Mucosa of descending colon (tissue), 3 donors: ENCODE measurements at regions not wholly inside any gene's neighbourhood (a gene's known extent, or its start where the extent isn't known, plus 50 kb on each side); places are given as distances from the start of the nearest gene placed in this dataset.

ENCODE experiments used
- ATAC-seq: fragments of 200-7000 bp; cut with Tn5 transposase; one replicate; pipeline ENCODE4 v1.9.1; 2020; ENCODE audit warnings: mild to moderate bottlenecking, moderate library complexity
- DNase-seq, 3 donors: peaks; one replicate each; pipeline ENCODE4 v3.0.0-alpha.2; 2020
- H3K36me3 ChIP-seq: fragments of 200-600 bp; one replicate; pipeline ENCODE4 v1.8.0; 2021; ENCODE audit warnings: low read depth, mild to moderate bottlenecking
- H3K4me1 ChIP-seq: fragments of 200-600 bp; one replicate; pipeline ENCODE4 v1.8.0; 2021; ENCODE audit warnings: low read depth, mild to moderate bottlenecking
- H3K4me3 ChIP-seq: fragments of 200-600 bp; one replicate; pipeline ENCODE4 v1.8.0; 2021; ENCODE audit warnings: mild to moderate bottlenecking
- H3K9me3 ChIP-seq: fragments of 200-600 bp; one replicate; pipeline ENCODE4 v1.8.0; 2021; ENCODE audit warnings: mild to moderate bottlenecking
- intact Hi-C, 2 donors: fragments of 100-400 bp; cut with DNase I in 1 of 2; cut with micrococcal nuclease in 1 of 2; formaldehyde crosslinking; loops; one replicate each; pipeline versions ENCODE4 v1.11.0 to v1.11.1; 2022; cut with DNase I, micrococcal nuclease
- TF ChIP-seq, protein P1 (sequence below): fragments of 200-600 bp; IDR thresholded peaks from one replicate; pipeline ENCODE4 v1.8.0; 2022; ENCODE audit warnings: antibody characterized with exemption, mild to moderate bottlenecking
- donor health status: DM: no; HTN: no; CAD: no; lungs with moderate emphysema.
- donor health status: DM: no; HTN: no; CAD: no.
- donor health status: DM: no; HTN: yes; CAD: no.

DNA sequence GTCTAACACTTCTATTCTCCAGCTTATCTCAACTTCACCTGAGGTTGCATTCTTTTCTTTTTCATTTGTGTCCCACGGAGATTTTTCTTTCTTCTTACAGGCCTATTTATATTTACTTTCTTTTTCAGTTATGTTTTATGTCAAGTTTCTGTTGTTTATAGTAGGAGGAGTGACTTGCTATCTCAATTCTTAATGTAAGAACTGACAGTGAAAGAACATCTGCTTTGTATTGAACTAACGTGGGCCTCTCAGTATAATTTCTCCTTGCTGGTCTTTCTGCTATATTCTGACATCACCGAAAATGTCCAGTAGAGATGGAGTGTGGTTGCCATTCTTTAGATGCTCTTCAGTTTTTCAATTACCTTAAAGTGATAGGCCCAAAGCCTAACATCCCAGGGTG lies 521.7 kb downstream of the EPM2A start:
- no peak overlapping the region for H3K4me3 ChIP-seq
- intact Hi-C loops = loop anchor here in 1 of 2 donors (10.0 kb wide), 1 partner anchor 629 kb away; no protein-coding TSS in a partner anchor
- DNase-seq (no peak), ATAC-seq (no peak)
- no peaks in the 10 kb centered on the region for H3K4me1 ChIP-seq
- H3K9me3 ChIP-seq = no peaks in the 10 kb centered on the region
- no peaks in the 10 kb centered on the region for H3K36me3 ChIP-seq
- TF ChIP-seq, protein P1, sequence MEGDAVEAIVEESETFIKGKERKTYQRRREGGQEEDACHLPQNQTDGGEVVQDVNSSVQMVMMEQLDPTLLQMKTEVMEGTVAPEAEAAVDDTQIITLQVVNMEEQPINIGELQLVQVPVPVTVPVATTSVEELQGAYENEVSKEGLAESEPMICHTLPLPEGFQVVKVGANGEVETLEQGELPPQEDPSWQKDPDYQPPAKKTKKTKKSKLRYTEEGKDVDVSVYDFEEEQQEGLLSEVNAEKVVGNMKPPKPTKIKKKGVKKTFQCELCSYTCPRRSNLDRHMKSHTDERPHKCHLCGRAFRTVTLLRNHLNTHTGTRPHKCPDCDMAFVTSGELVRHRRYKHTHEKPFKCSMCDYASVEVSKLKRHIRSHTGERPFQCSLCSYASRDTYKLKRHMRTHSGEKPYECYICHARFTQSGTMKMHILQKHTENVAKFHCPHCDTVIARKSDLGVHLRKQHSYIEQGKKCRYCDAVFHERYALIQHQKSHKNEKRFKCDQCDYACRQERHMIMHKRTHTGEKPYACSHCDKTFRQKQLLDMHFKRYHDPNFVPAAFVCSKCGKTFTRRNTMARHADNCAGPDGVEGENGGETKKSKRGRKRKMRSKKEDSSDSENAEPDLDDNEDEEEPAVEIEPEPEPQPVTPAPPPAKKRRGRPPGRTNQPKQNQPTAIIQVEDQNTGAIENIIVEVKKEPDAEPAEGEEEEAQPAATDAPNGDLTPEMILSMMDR = no peak

DNA sequence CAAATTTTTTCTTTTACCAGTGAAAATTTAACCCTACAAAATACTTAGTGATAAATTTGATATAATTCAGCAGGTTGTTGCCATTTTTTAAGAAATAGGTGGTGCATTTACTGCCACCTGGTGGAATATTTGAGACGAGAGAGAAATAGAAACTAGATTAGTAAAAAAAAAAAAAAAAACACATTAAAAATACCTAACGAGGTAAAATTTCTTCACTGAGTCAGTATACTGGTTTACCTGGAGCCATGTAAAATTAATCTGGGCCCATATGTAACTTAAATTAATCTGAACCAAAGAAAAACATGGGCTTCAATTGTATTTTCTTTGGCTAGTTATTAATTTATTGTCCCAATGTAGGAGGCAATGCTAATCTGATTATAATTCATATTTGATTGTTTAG lies 520.8 kb downstream of the EPM2A start:
- TF ChIP-seq, protein P1 = no peak
- DNase-seq = peak in 1 of 3 donors; percentile 23
- H3K9me3 ChIP-seq = no peaks in the 10 kb centered on the region
- ATAC-seq = no peak
- no peaks in the 10 kb centered on the region for H3K4me1 ChIP-seq
- intact Hi-C loops = loop anchor here in 1 of 2 donors (10.0 kb wide), 1 partner anchor 630 kb away; no protein-coding TSS in a partner anchor
- no peaks in the 10 kb centered on the region for H3K36me3 ChIP-seq
- no peak overlapping the region for H3K4me3 ChIP-seq

DNA sequence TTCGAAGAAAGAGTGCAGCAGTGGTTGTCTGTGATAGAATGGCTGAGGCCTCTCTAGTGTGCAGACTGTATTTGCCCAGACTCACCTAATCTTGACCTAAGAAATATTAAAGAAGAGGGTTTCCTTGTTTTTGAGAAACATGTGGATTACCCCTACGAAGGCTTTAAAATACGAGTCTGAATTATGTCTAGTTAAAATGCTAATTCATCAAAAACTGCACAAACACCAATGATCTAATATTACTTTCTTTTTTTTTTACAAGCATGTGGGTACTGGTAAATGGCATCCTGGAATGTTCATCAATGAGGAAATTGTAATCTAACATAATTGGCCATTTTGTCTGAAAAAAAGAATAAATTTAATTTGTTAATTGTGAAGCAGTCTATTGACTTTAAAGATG lies 510.9 kb downstream of the EPM2A start:
- no peak for ATAC-seq

DNA sequence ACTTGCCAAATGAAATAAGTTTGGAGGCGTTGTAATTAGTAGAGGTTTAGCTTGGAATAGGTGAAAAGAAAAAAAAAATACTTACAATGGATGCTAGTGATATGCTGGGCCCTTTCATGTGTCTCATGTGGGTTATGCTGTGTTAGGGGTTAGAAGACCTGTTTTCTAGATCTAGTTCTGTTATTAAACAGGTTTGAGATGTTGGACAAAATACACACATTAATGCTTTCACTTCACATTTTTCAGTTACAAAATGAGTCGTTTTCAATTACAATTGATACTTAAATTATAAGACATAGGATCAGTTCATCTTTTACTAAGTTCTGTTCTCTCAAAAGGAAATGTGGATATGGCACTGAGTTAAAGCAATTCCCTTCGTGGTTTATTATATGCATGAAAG lies 509.8 kb downstream of the EPM2A start:
- Histone ChIP-seq H3K4me1 (no peaks in the 10 kb centered on the region), H3K9me3 (no peaks in the 10 kb centered on the region), H3K4me3 (no peak overlapping the region), H3K36me3 (no peaks in the 10 kb centered on the region)
- TF ChIP-seq, protein P1 = no peak
- ATAC-seq = no peak
- no peak for DNase-seq
- intact Hi-C loops = no loop called here

More for the DNA sequence above, 510.9 kb downstream of the EPM2A start:
- H3K36me3 ChIP-seq = no peaks in the 10 kb centered on the region
- no peaks in the 10 kb centered on the region for H3K9me3 ChIP-seq
- TF ChIP-seq, protein P1 = no peak
- no peak for DNase-seq
- H3K4me3 ChIP-seq = no peak overlapping the region
- H3K4me1 ChIP-seq = no peaks in the 10 kb centered on the region
- intact Hi-C loops = no loop called here

DNA sequence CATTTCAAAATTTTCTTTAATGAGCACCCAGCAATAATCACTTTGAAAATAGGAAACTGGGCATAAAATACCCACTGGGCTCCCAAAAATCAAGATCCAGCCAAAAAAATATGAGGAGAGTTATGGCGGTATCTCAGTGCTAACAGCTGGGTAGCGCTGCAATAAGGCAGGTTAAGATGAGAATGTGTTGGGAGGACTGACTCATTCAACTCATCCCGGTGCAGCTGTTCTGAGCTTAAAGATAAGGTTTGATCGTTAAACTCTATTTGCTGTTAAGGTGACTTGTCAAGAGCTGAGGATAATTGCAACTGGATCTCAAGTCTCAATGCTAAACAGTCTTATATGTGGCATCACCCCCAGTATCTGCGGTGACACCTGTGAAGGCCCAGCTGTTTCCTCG lies 507.7 kb downstream of the EPM2A start:
- H3K9me3 ChIP-seq = no peaks in the 10 kb centered on the region
- H3K36me3 ChIP-seq = no peaks in the 10 kb centered on the region
- H3K4me1 ChIP-seq = no peaks in the 10 kb centered on the region
- TF ChIP-seq, protein P1 = no peak
- intact Hi-C loops = no loop called here
- no peak overlapping the region for H3K4me3 ChIP-seq
- ATAC-seq = no peak
- DNase-seq = no peak
